Stimulated activated naive CD4-positive, alpha-beta T cell treated with Interleukin-2 at 50 U/mL for 16 hours (primary cell): ENCODE measurements at regions not wholly inside any gene's neighbourhood (a gene's known extent, or its start where the extent isn't known, plus 50 kb on each side); places are given as distances from the start of the nearest gene placed in this dataset.
"Not testable (repeated sequence)": the region's sequence is repeated elsewhere in the genome, so short reads cannot be mapped to it uniquely, and the experiment has no call there.

Experiments
- DNase-seq: peaks from one replicate; lab custom pipeline; 2025; lab: John Stamatoyannopoulos, UW

GRCh38 chr10:46749003-46749402, 162.2 kb upstream of the PTPN20 start:
- DNase-seq, result not testable (repeated sequence)

- not testable (repeated sequence) for DNase-seq
Observed at GRCh38 chr10:46749470-46749869, 161.8 kb upstream of the PTPN20 start.

- not testable (repeated sequence) for DNase-seq
Observed at GRCh38 chr10:46753763-46754162, 157.5 kb upstream of the PTPN20 start.

GRCh38 chr10:46761471-46761870, 149.8 kb upstream of the PTPN20 start:
- DNase-seq, result not testable (repeated sequence)

- not testable (repeated sequence) for DNase-seq
Observed at GRCh38 chr10:46768515-46769291, 142.5 kb upstream of the PTPN20 start.

GRCh38 chr10:46773178-46773896, 137.9 kb upstream of the PTPN20 start:
- not testable (repeated sequence) for DNase-seq

GRCh38 chr10:46773897-46774236, 137.4 kb upstream of the PTPN20 start:
- DNase-seq, result not testable (repeated sequence)

- not testable (repeated sequence) for DNase-seq
Observed at GRCh38 chr10:46774366-46774765, 136.9 kb upstream of the PTPN20 start.

- DNase-seq, result not testable (repeated sequence)
Observed at GRCh38 chr10:46774945-46775667, 136.1 kb upstream of the PTPN20 start.

GRCh38 chr10:46775668-46776059, 135.6 kb upstream of the PTPN20 start:
- not testable (repeated sequence) for DNase-seq

GRCh38 chr10:46779571-46779970, 131.7 kb upstream of the PTPN20 start:
- not testable (repeated sequence) for DNase-seq

- not testable (repeated sequence) for DNase-seq
Observed at GRCh38 chr10:46780164-46780563, 131.1 kb upstream of the PTPN20 start.

GRCh38 chr10:46781001-46781400, 130.2 kb upstream of the PTPN20 start:
- not testable (repeated sequence) for DNase-seq

- not testable (repeated sequence) for DNase-seq
Observed at GRCh38 chr10:46782001-46782874, 129.0 kb upstream of the PTPN20 start.

- not testable (repeated sequence) for DNase-seq
Observed at GRCh38 chr10:46784665-46785064, 126.6 kb upstream of the PTPN20 start.

- DNase-seq, result not testable (repeated sequence)
Observed at GRCh38 chr10:46786125-46786517, 125.1 kb upstream of the PTPN20 start.

- DNase-seq, result peak; percentile 54
Observed at GRCh38 chr10:46786518-46787320, 124.5 kb upstream of the PTPN20 start.

- peak; percentile 13 for DNase-seq
Observed at GRCh38 chr10:46787321-46787615, 124.0 kb upstream of the PTPN20 start.

- not testable (repeated sequence) for DNase-seq
Observed at GRCh38 chr10:46792657-46793357, 118.4 kb upstream of the PTPN20 start.

GRCh38 chr10:46796351-46796750, 114.9 kb upstream of the PTPN20 start:
- DNase-seq, result not testable (repeated sequence)
